HG02885 (cell line): ENCODE measurements at regions not wholly inside any gene's neighbourhood (a gene's known extent, or its start where the extent isn't known, plus 50 kb on each side); places are given as distances from the start of the nearest gene placed in this dataset.

ENCODE experiments used
- ATAC-seq: cut with Tn5 transposase; IDR thresholded peaks from one replicate; pipeline ENCODE4 v1.9.1; 2021; ENCODE audit warnings: mild to moderate bottlenecking; ENCODE audit not compliant: unreplicated experiment, poor library complexity

GRCh38 chr20:17003170-17003870 lies 223.5 kb upstream of the PCSK2 start:
- no peak for ATAC-seq

DNA sequence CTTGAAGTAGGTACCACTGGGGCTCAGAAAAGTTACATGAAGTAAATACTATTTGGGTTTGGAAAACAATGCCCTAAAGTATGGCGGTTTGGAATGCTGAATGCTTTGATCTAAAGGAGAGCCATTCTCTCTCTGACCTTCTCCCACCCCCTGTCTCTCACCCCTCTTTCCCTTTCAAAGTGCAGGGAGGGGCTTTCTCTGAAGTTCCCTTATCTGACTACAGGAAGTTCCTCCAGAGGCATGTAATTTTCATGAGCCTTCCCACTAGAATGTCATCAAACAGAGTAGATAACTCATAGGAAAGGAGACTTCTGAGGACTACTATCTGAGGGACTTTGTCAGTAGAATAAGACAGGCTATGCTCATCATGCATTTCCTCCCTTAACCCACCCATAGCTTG lies 216.7 kb upstream of the PCSK2 start:
- ATAC-seq: no peak

DNA sequence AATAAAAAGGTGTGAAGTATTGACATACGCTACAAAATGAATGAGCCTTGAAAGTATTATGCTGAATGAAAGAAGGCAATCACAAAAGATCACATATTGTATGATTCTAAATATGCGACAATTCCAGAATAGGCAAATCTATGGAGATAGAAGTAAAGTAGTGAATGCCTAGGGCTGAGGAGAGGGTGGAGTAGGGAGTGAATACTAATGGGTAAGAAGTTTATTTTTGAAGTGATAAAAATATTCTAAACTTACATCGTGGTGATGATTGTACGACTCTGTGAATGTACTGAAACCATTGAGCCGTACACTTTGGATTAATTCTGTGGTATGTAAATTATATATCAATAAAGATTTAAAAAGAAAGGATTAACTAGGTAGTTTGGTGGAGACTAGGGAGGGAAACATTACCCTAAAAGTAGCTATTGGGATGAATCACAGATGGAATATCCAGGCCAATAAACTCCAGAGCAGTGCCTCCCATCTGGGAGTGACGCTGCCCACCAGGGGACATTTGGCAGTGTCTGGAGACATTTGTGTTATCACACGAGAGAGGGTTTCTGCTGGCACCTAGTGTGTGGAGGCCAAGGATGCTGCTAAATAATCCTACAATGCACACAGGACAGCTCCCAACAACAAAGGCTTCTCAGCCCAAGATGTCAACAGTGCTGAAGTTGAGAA lies 214.2 kb upstream of the PCSK2 start:
- no peak for ATAC-seq

- ATAC-seq: no peak
These were observed 212.6 kb upstream of the PCSK2 start for GRCh38 chr20:17014217-17014616.

DNA sequence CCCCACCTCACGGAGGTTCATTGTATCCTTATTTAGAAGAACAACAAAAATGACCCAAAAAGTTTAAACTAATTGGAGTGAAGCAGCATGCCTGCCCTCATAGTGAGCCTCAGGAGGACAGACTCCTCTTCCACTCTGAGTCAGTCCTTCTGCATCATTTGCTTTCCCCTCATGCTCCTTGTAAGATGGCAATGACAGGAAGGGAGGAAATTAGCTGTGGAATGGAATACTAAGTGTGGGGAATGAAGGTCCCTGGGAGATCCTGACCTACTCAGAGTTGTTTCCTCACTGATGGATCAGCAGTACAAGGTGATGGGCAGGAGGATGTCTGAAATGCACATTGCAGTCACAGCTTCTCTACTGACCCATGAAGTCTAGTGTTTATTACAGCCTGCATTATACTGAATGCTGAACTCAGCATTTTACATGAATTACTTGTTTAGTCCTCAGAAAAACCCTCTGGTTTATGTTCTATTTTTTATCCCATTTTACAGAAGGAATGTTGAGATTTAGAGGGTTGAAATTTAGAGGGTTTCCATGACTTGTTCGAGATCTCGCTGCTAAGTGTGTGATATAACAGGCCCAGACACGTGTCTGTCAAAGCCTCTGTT lies 212.0 kb upstream of the PCSK2 start:
- no peak for ATAC-seq

GRCh38 chr20:17017232-17017631 lies 209.6 kb upstream of the PCSK2 start:
- no peak for ATAC-seq

DNA sequence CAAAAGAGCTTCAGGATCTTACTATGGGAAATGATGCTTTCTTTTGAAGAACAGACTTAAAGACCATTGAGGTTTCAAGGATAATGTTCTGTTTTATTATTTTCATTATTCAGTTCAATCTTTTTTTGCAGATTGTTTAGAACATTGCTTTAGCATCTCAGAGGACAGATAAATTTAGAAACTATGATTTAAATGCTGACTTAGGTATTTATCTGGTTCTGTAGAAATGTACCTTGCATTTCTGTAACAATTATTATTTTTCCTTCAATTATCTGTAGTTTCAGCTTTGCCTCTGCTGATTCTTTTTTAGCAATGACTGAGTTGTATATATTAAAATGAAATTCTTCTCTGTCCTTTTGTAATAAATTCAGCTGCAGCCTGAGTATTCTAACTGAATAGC lies 205.4 kb upstream of the PCSK2 start:
- no peak for ATAC-seq

DNA sequence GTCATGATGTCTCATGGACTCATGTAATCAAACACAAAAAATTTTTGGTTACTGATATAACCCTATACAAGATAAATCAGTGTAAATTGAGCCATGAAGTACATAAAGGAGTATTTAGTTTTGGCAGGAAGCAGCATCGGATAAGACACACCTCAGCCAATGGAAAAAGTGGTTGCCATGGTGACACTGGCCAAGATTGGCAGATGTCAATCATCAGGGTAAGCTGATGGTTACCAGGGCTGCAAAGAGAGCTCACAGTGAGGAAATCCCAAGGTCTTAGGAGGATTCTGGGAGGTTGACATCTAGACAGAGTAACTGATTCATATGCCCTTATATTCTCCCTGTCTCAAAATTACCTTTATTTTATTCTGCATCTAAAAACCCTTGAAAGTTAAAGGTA lies 203.8 kb upstream of the PCSK2 start:
- no peak for ATAC-seq

GRCh38 chr20:17023806-17024205 lies 203.0 kb upstream of the PCSK2 start:
- no peak for ATAC-seq

GRCh38 chr20:17024513-17025119 lies 202.2 kb upstream of the PCSK2 start:
- no peak for ATAC-seq

GRCh38 chr20:17026346-17026745 lies 200.5 kb upstream of the PCSK2 start:
- no peak for ATAC-seq

DNA sequence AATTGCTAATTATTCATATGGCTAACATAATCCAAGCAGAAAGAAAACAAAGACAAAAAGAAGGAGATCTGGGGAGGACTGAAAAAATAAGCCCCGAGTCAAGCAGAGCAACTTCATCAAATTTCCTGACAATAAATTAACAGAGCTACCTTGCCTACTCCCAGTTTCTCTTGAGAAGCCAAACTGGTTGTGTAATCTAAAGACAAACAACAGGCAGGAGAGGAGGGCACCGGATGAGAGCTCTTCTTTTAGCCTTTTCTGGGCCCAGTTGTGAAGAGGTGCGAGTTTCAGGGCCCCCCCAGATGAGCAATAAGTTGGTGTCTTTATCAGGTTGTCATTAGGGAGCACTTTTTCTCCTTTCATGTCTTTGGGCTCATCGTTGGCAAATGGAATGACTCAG lies 197.1 kb upstream of the PCSK2 start:
- no peak for ATAC-seq

GRCh38 chr20:17036541-17036940 lies 190.3 kb upstream of the PCSK2 start:
- no peak for ATAC-seq

DNA sequence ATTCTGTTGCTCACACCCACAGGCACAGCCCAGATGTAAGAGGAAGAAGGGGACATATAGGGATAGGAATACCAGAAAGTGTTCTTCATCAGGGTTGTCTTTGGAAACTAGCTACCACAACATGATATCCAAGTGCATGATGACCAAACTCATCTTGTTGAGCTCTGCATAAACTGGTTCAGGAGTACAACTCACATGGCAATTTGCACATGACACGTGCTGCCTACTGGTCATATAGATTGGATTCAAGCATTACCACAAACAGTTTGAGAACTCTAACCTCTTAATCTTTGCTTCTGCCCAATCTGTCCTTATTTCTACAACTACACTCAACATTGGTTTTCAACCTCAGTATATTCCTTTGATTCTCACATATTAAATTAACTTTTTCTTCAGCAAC lies 184.7 kb upstream of the PCSK2 start:
- no peak for ATAC-seq

DNA sequence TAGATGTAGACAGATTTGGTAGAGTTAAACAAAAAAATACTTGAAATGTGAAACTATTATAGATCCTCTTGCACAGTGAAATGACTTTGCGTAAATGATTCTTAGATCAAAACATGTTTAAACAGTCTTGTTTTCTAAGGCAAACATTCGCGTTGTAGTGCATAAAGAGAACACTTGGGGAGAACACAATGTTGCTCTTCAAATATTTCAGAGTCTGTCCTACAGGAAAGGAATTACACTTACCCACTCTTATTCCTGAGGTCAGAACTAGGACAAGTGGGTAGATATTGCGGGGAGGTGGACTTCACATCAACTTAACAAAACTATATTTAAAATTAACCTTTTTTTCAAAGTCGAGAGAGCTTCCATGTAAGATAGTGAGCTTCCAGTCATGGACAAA lies 183.5 kb upstream of the PCSK2 start:
- no peak for ATAC-seq

GRCh38 chr20:17044891-17045290 lies 181.9 kb upstream of the PCSK2 start:
- ATAC-seq: no peak

- ATAC-seq: no peak
These were observed 167.4 kb upstream of the PCSK2 start for GRCh38 chr20:17059465-17059864.

DNA sequence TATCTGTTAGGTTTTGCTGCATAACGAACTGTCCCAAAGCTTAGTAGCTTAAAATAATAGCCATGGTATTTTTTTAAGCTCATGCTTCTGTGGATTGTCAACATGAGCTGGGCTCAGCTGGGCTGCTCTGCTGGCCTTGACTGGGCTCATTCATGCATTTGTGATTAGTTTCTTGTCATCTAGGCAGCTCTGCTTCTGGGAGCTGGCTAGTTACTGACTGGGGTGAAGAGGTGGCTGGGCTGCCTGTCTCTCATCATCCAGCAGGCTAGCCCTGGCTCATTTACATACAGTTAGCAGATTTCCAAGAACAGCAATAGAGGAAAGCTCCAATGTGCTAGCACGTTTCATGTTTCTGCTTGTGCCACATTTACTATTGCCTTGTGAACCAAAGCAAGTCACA lies 165.1 kb upstream of the PCSK2 start:
- no peak for ATAC-seq

DNA sequence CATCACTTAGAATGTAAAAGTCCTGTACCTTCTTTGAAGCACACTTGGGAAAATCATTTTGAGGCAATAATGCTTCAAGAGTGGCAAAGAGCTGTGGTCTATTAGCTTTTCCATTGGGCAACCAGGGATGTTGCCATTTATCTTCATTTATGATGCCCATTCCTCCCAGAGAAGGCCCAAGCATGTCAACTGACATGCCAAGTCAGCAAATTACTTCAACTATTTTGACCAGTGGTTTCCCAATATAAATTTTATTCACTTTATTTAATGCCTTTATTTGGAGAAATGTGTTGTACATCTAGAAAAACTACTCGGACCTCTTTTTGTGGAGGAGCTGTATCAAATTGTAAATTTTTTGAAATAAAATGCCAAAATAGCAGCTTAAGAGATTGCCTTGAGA lies 164.1 kb upstream of the PCSK2 start:
- ATAC-seq: no peak

GRCh38 chr20:17066902-17067301 lies 159.9 kb upstream of the PCSK2 start:
- ATAC-seq: no peak

GRCh38 chr20:17068084-17068711 lies 158.6 kb upstream of the PCSK2 start:
- ATAC-seq: no peak
